ENCODE measurements at regions not wholly inside any gene's neighbourhood (a gene's known extent, or its start where the extent isn't known, plus 50 kb on each side); places are given as distances from the start of the nearest gene placed in this dataset.

GRCh38 chr1:88610687-88611086, 73.4 kb upstream of the PKN2 start:
- no peak for ATAC-seq
- Mint-ChIP-seq H3K4me3 (no peak overlapping the region), H3K9me3 (peaks cover 8% of the 10 kb centered on the region), H3K36me3 (no peaks in the 10 kb centered on the region), H3K27ac (no peak overlapping the region), H3K27me3 (ENCODE audit: low read depth) (no peaks in the 10 kb centered on the region), H3K4me1 (peaks cover 21% of the 10 kb centered on the region)
- TF ChIP-seq PRDM15 (CRISPR knock-in tag; IDR thresholded peaks at IDR 0.05) (no peak), HMGA2 (CRISPR knock-in tag; IDR thresholded peaks at IDR 0.05) (no peak), STAT6 (CRISPR knock-in tag; conservative IDR thresholded peaks at IDR 0.05; ENCODE audit: low read depth) (no peak), ZBTB43 (CRISPR knock-in tag; IDR thresholded peaks at IDR 0.05) (no peak), CREM (CRISPR knock-in tag; IDR thresholded peaks at IDR 0.05) (no peak)
- CTCF ChIA-PET: no interaction called here
- no peak for DNase-seq (ENCODE audit: low spot score)
- POLR2A ChIA-PET: interaction anchor here (0.6 kb wide), 1 partner anchor 54 kb away, joined by 8 read pairs; no protein-coding TSS in a partner anchor

GRCh38 chr1:88612292-88612691, 71.8 kb upstream of the PKN2 start:
- POLR2A ChIA-PET: no interaction called here
- CTCF ChIA-PET: no interaction called here
- ATAC-seq: no peak
- peaks cover 14% of the 10 kb centered on the region for H3K4me1 Mint-ChIP-seq
- H3K9me3 Mint-ChIP-seq: peaks cover 16% of the 10 kb centered on the region
- peaks cover 3% of the 10 kb centered on the region for H3K36me3 Mint-ChIP-seq
- H3K27me3 Mint-ChIP-seq (ENCODE audit: low read depth): no peaks in the 10 kb centered on the region
- TF ChIP-seq SMAD4 (CRISPR knock-in tag; IDR thresholded peaks at IDR 0.05) (no peak), AR (CRISPR knock-in tag; IDR thresholded peaks at IDR 0.05) (no peak), RORB (CRISPR knock-in tag; IDR thresholded peaks at IDR 0.05) (no peak), NFYB (CRISPR knock-in tag; conservative IDR thresholded peaks at IDR 0.05; ENCODE audit: low read depth) (no peak), JUN (CRISPR knock-in tag; IDR thresholded peaks at IDR 0.05) (no peak), OVOL2 (CRISPR knock-in tag; IDR thresholded peaks at IDR 0.05; ENCODE audit: borderline replicate concordance) (no peak), ZNF232 (CRISPR knock-in tag; IDR thresholded peaks at IDR 0.05) (no peak), JAZF1 (CRISPR knock-in tag; IDR thresholded peaks at IDR 0.05) (no peak), ZNF121 (CRISPR knock-in tag; IDR thresholded peaks at IDR 0.05) (no peak), NFE2L1 (CRISPR knock-in tag; IDR thresholded peaks at IDR 0.05) (no peak), FOXJ3 (CRISPR knock-in tag; IDR thresholded peaks at IDR 0.05; ENCODE audit: borderline replicate concordance) (no peak), GABPB1 (CRISPR knock-in tag; IDR thresholded peaks at IDR 0.05) (no peak), ZNF138 (CRISPR knock-in tag; conservative IDR thresholded peaks at IDR 0.05) (no peak), ZNF281 (CRISPR knock-in tag; IDR thresholded peaks at IDR 0.05) (no peak), ZBTB43 (CRISPR knock-in tag; IDR thresholded peaks at IDR 0.05) (no peak)
- no peak overlapping the region for H3K27ac Mint-ChIP-seq
- DNase-seq (ENCODE audit: low spot score): no peak
- H3K4me3 Mint-ChIP-seq: no peak overlapping the region
